DMS53 (cell line): ENCODE measurements at regions not wholly inside any gene's neighbourhood (a gene's known extent, or its start where the extent isn't known, plus 50 kb on each side); places are given as distances from the start of the nearest gene placed in this dataset.

ENCODE experiments used
- DNase-seq: peaks from one replicate; lab custom pipeline; 2025; lab: John Stamatoyannopoulos, UW

GRCh38 chr1:87196110-87196827 is 132.4 kb upstream of the LMO4 start:
- DNase-seq, result no peak

- no peak for DNase-seq
Measured at GRCh38 chr1:87197156-87197555, 131.5 kb upstream of the LMO4 start.

GRCh38 chr1:87197641-87198040 is 131.0 kb upstream of the LMO4 start:
- DNase-seq, result no peak

- peak; percentile 100 for DNase-seq
Measured at GRCh38 chr1:87200875-87201638, 127.6 kb upstream of the LMO4 start.

- peak; percentile 64 for DNase-seq
Measured at GRCh38 chr1:87201768-87202167, 126.9 kb upstream of the LMO4 start.

GRCh38 chr1:87202451-87202850 is 126.2 kb upstream of the LMO4 start:
- DNase-seq, result peak; percentile 26

- no peak for DNase-seq
Measured at GRCh38 chr1:87202922-87203655, 125.6 kb upstream of the LMO4 start.

- DNase-seq, result peak; percentile 67
Measured at GRCh38 chr1:87203904-87204303, 124.8 kb upstream of the LMO4 start.

GRCh38 chr1:87204441-87204840 is 124.2 kb upstream of the LMO4 start:
- no peak for DNase-seq

GRCh38 chr1:87204921-87205320 is 123.8 kb upstream of the LMO4 start:
- no peak for DNase-seq

- no peak for DNase-seq
Measured at GRCh38 chr1:87206044-87206831, 122.4 kb upstream of the LMO4 start.

- no peak for DNase-seq
Measured at GRCh38 chr1:87208080-87208479, 120.6 kb upstream of the LMO4 start.

GRCh38 chr1:87208931-87209330 is 119.7 kb upstream of the LMO4 start:
- DNase-seq, result no peak

GRCh38 chr1:87210151-87210550 is 118.5 kb upstream of the LMO4 start:
- no peak for DNase-seq

- no peak for DNase-seq
Measured at GRCh38 chr1:87212431-87213134, 116.1 kb upstream of the LMO4 start.

- no peak for DNase-seq
Measured at GRCh38 chr1:87213135-87213515, 115.6 kb upstream of the LMO4 start.

GRCh38 chr1:87215592-87215991 is 113.1 kb upstream of the LMO4 start:
- no peak for DNase-seq

GRCh38 chr1:87218618-87219017 is 110.1 kb upstream of the LMO4 start:
- DNase-seq, result no peak

- DNase-seq, result no peak
Measured at GRCh38 chr1:87219141-87219540, 109.5 kb upstream of the LMO4 start.

GRCh38 chr1:87219626-87220025 is 109.1 kb upstream of the LMO4 start:
- DNase-seq, result no peak

- peak; percentile 12 for DNase-seq
Measured at GRCh38 chr1:87220993-87221392, 107.7 kb upstream of the LMO4 start.
